GM19043 (cell line): ENCODE measurements at regions not wholly inside any gene's neighbourhood (a gene's known extent, or its start where the extent isn't known, plus 50 kb on each side); places are given as distances from the start of the nearest gene placed in this dataset.
"Not testable (repeated sequence)": the region's sequence is repeated elsewhere in the genome, so short reads cannot be mapped to it uniquely, and the experiment has no call there.

Experiments
- ATAC-seq: cut with Tn5 transposase; IDR thresholded peaks from one replicate; pipeline ENCODE4 v1.9.1; 2021; ENCODE audit warnings: low read depth; ENCODE audit not compliant: unreplicated experiment

GRCh38 chr1:194042736-194043135 is 856.3 kb upstream of the B3GALT2 start:
- no peak for ATAC-seq

GRCh38 chr1:194040496-194040895 is 854.1 kb upstream of the B3GALT2 start:
- no peak for ATAC-seq

- no peak for ATAC-seq
Observed at GRCh38 chr1:194039578-194039977, 853.2 kb upstream of the B3GALT2 start.

- no peak for ATAC-seq
Observed at GRCh38 chr1:194033646-194034045, 847.2 kb upstream of the B3GALT2 start.

- no peak for ATAC-seq
Observed at GRCh38 chr1:194028002-194028401, 841.6 kb upstream of the B3GALT2 start.

- ATAC-seq: no peak
Observed at GRCh38 chr1:194026422-194026821, 840.0 kb upstream of the B3GALT2 start.

GRCh38 chr1:194024659-194025058 is 838.2 kb upstream of the B3GALT2 start:
- ATAC-seq: no peak

- ATAC-seq: no peak
Observed at GRCh38 chr1:194014014-194014413, 827.6 kb upstream of the B3GALT2 start.

GRCh38 chr1:194013561-194013960 is 827.1 kb upstream of the B3GALT2 start:
- no peak for ATAC-seq

GRCh38 chr1:194004146-194004545 is 817.7 kb upstream of the B3GALT2 start:
- no peak for ATAC-seq

GRCh38 chr1:194001726-194002350 is 815.4 kb upstream of the B3GALT2 start:
- ATAC-seq: not testable (repeated sequence)

- ATAC-seq: no peak
Observed at GRCh38 chr1:193988885-193989284, 802.5 kb upstream of the B3GALT2 start.

- ATAC-seq: no peak
Observed at GRCh38 chr1:193979219-193979618, 792.8 kb upstream of the B3GALT2 start.

GRCh38 chr1:193974286-193974798 is 787.9 kb upstream of the B3GALT2 start:
- no peak for ATAC-seq

- ATAC-seq: no peak
Observed at GRCh38 chr1:193973428-193973827, 787.0 kb upstream of the B3GALT2 start.

- no peak for ATAC-seq
Observed at GRCh38 chr1:193971595-193971994, 785.2 kb upstream of the B3GALT2 start.

GRCh38 chr1:193960499-193960898 is 774.1 kb upstream of the B3GALT2 start:
- no peak for ATAC-seq

GRCh38 chr1:193960040-193960439 is 773.6 kb upstream of the B3GALT2 start:
- ATAC-seq: no peak

- no peak for ATAC-seq
Observed at GRCh38 chr1:193957556-193958095, 771.2 kb upstream of the B3GALT2 start.

GRCh38 chr1:193952778-193953374 is 766.5 kb upstream of the B3GALT2 start:
- no peak for ATAC-seq

- no peak for ATAC-seq
Observed at GRCh38 chr1:193951984-193952383, 765.6 kb upstream of the B3GALT2 start.

- ATAC-seq: no peak
Observed at GRCh38 chr1:193944454-193944853, 758.0 kb upstream of the B3GALT2 start.
